ENCODE measurements at regions not wholly inside any gene's neighbourhood (a gene's known extent, or its start where the extent isn't known, plus 50 kb on each side); places are given as distances from the start of the nearest gene placed in this dataset.

GRCh38 chr9:32705059-32705458 is 69.6 kb upstream of the TAF1L start:
- TF ChIP-seq POLR2AphosphoS5 (IDR thresholded peaks at IDR 0.05; ENCODE audit: insufficient read depth, low read depth, low read length) (no peak), CTCF (IDR thresholded peaks at IDR 0.05; ENCODE audit: extremely low read depth in 1 of 2, insufficient read depth in 1 of 2, low read depth in 1 of 2, low read length in 2 of 2) (no peak)
